ENCODE measurements at regions not wholly inside any gene's neighbourhood (a gene's known extent, or its start where the extent isn't known, plus 50 kb on each side); places are given as distances from the start of the nearest gene placed in this dataset.

DNA sequence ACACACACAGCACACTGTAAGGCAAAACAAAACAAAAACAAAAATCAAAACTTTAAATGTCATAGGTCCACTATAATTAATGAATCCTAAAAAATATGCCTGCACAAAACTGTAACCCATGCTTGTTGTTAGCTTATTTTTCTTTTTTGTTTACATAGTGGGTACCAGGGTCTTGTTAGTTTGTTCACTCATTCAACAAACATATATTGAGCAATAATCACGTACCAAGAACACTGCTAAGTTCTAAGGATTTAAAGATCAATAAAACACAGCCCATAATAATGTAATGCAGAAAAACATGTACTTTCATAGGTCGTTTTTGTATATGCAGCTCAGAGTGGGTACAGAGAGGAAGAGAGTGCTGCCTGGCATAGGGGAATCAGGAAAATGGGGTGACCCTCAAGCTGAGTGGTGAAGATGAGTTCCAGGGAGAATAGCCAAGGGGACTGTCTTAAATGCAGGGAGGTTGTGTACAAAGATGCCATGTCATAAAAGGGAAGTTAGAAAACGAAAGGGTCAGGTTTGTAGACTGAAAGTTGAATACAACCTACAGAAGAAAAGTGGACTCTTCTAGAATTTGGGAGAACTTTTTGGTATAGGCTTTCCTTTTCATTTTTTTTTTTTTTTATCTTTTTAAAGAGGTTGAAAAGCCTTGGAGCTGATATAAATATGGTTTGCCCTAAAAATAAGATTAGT is 113.3 kb upstream of the TBX18 start:
- TF ChIP-seq EZH2 (IDR thresholded peaks at IDR 0.05; ENCODE audit: insufficient read depth, poor library complexity, severe bottlenecking) (no peak), EZH2phosphoT487 (IDR thresholded peaks at IDR 0.05; ENCODE audit: insufficient read depth, low read depth) (no peak)
